ENCODE measurements at regions not wholly inside any gene's neighbourhood (a gene's known extent, or its start where the extent isn't known, plus 50 kb on each side); places are given as distances from the start of the nearest gene placed in this dataset.
A peak's percentile ranks its signal among the peaks of the same experiment; 100 is the strongest.

DNA sequence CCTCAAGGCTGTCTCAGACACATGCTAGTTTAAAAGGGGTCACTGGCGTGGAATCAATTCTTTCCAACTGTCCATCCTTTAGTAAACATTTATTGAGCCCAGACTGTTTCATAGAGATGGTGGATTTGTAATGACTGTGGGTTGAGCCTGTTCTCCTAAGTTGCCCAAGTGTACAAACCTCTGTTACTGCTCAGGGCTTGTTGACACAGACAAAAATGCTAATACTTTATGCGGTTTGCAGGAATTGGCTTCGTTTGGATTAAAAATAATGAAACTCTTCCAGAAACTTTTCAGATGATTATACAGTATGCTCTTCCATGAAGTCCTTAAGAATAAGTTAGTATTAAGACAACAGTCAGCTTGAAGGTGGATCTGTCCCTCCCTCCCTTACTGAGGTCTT, 83.6 kb upstream of the MGAT5 start:
- Histone ChIP-seq H3K4me1 (ENCODE audit: insufficient read depth) (peaks cover 15% of the 10 kb centered on the region), H3K79me2 (replicated peaks; ENCODE audit: insufficient read depth) (peaks cover 80% of the 10 kb centered on the region), H2AFZ (no peak overlapping the region), H3K4me3 (no peak overlapping the region), H4K20me1 (replicated peaks; ENCODE audit: insufficient read depth) (peaks cover 16% of the 10 kb centered on the region), H3K27ac (ENCODE audit: low read depth) (no peak overlapping the region), H3K4me2 (no peak overlapping the region), H3K36me3 (ENCODE audit: insufficient read depth) (no peaks in the 10 kb centered on the region), H3K9me2 (ENCODE audit: insufficient read depth) (no peaks in the 10 kb centered on the region), H3F3A (replicated peaks; ENCODE audit: low read depth) (no peaks in the 10 kb centered on the region), H3K27me3 (ENCODE audit: insufficient read depth) (no peaks in the 10 kb centered on the region)
- TF ChIP-seq, protein P1, sequence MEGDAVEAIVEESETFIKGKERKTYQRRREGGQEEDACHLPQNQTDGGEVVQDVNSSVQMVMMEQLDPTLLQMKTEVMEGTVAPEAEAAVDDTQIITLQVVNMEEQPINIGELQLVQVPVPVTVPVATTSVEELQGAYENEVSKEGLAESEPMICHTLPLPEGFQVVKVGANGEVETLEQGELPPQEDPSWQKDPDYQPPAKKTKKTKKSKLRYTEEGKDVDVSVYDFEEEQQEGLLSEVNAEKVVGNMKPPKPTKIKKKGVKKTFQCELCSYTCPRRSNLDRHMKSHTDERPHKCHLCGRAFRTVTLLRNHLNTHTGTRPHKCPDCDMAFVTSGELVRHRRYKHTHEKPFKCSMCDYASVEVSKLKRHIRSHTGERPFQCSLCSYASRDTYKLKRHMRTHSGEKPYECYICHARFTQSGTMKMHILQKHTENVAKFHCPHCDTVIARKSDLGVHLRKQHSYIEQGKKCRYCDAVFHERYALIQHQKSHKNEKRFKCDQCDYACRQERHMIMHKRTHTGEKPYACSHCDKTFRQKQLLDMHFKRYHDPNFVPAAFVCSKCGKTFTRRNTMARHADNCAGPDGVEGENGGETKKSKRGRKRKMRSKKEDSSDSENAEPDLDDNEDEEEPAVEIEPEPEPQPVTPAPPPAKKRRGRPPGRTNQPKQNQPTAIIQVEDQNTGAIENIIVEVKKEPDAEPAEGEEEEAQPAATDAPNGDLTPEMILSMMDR (conservative IDR thresholded peaks at IDR 0.05; ENCODE audit: low read depth in 2 of 2): no peak
- TF ChIP-seq CREB1 (CRISPR knock-in tag; IDR thresholded peaks at IDR 0.05; ENCODE audit: low read depth) (no peak), NANOG (IDR thresholded peaks at IDR 0.05; ENCODE audit: borderline replicate concordance) (no peak), JUNB (IDR thresholded peaks at IDR 0.05; ENCODE audit: unreplicated experiment) (no peak), POLR2AphosphoS5 (IDR thresholded peaks at IDR 0.05; ENCODE audit: low read depth) (no peak), ZNF331 (CRISPR knock-in tag; IDR thresholded peaks at IDR 0.05; ENCODE audit: low read depth) (no peak), EZH2 (IDR thresholded peaks at IDR 0.05; ENCODE audit: low read depth, unreplicated experiment) (no peak), EZH2phosphoT487 (IDR thresholded peaks at IDR 0.05; ENCODE audit: unreplicated experiment) (no peak)
- TF ChIP-seq, protein P2, sequence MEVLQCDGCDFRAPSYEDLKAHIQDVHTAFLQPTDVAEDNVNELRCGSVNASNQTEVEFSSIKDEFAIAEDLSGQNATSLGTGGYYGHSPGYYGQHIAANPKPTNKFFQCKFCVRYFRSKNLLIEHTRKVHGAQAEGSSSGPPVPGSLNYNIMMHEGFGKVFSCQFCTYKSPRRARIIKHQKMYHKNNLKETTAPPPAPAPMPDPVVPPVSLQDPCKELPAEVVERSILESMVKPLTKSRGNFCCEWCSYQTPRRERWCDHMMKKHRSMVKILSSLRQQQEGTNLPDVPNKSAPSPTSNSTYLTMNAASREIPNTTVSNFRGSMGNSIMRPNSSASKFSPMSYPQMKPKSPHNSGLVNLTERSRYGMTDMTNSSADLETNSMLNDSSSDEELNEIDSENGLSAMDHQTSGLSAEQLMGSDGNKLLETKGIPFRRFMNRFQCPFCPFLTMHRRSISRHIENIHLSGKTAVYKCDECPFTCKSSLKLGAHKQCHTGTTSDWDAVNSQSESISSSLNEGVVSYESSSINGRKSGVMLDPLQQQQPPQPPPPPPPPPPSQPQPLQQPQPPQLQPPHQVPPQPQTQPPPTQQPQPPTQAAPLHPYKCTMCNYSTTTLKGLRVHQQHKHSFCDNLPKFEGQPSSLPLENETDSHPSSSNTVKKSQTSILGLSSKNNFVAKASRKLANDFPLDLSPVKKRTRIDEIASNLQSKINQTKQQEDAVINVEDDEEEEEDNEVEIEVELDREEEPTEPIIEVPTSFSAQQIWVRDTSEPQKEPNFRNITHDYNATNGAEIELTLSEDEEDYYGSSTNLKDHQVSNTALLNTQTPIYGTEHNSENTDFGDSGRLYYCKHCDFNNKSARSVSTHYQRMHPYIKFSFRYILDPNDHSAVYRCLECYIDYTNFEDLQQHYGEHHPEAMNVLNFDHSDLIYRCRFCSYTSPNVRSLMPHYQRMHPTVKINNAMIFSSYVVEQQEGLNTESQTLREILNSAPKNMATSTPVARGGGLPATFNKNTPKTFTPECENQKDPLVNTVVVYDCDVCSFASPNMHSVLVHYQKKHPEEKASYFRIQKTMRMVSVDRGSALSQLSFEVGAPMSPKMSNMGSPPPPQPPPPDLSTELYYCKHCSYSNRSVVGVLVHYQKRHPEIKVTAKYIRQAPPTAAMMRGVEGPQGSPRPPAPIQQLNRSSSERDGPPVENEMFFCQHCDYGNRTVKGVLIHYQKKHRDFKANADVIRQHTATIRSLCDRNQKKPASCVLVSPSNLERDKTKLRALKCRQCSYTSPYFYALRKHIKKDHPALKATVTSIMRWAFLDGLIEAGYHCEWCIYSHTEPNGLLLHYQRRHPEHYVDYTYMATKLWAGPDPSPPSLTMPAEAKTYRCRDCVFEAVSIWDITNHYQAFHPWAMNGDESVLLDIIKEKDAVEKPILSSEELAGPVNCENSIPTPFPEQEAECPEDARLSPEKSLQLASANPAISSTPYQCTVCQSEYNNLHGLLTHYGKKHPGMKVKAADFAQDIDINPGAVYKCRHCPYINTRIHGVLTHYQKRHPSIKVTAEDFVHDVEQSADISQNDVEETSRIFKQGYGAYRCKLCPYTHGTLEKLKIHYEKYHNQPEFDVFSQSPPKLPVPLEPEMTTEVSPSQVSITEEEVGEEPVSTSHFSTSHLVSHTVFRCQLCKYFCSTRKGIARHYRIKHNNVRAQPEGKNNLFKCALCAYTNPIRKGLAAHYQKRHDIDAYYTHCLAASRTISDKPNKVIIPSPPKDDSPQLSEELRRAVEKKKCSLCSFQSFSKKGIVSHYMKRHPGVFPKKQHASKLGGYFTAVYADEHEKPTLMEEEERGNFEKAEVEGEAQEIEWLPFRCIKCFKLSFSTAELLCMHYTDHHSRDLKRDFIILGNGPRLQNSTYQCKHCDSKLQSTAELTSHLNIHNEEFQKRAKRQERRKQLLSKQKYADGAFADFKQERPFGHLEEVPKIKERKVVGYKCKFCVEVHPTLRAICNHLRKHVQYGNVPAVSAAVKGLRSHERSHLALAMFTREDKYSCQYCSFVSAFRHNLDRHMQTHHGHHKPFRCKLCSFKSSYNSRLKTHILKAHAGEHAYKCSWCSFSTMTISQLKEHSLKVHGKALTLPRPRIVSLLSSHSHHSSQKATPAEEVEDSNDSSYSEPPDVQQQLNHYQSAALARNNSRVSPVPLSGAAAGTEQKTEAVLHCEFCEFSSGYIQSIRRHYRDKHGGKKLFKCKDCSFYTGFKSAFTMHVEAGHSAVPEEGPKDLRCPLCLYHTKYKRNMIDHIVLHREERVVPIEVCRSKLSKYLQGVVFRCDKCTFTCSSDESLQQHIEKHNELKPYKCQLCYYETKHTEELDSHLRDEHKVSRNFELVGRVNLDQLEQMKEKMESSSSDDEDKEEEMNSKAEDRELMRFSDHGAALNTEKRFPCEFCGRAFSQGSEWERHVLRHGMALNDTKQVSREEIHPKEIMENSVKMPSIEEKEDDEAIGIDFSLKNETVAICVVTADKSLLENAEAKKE (CRISPR knock-in tag; IDR thresholded peaks at IDR 0.05): no peak
- TF ChIP-seq, protein P3, sequence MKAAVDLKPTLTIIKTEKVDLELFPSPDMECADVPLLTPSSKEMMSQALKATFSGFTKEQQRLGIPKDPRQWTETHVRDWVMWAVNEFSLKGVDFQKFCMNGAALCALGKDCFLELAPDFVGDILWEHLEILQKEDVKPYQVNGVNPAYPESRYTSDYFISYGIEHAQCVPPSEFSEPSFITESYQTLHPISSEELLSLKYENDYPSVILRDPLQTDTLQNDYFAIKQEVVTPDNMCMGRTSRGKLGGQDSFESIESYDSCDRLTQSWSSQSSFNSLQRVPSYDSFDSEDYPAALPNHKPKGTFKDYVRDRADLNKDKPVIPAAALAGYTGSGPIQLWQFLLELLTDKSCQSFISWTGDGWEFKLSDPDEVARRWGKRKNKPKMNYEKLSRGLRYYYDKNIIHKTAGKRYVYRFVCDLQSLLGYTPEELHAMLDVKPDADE (IDR thresholded peaks at IDR 0.05): no peak
- peaks cover 2% of the 10 kb centered on the region; the same call in 2 of the 3 replicates for H3K36me3 Mint-ChIP-seq (ENCODE audit: low read depth)
- no peaks in the 10 kb centered on the region for H3K9me3 Mint-ChIP-seq
- H3K4me1 Mint-ChIP-seq: peaks cover 25% of the 10 kb centered on the region
- H3K27me3 Mint-ChIP-seq (ENCODE audit: insufficient read depth, low read depth, poor library complexity): peaks cover 4% of the 10 kb centered on the region
- peak overlapping the region; percentile 61; the same call in 1 of the 2 replicates for H3K27ac Mint-ChIP-seq
- ATAC-seq (no peak), DNase-seq (ENCODE audit: low spot score) (no peak)
- no peak overlapping the region for H3K4me3 Mint-ChIP-seq

Measured in GM23338 (cell line).